Vagina (tissue), 2 donors: ENCODE measurements at regions not wholly inside any gene's neighbourhood (a gene's known extent, or its start where the extent isn't known, plus 50 kb on each side); places are given as distances from the start of the nearest gene placed in this dataset.

Source experiments
- DNase-seq, 2 donors: peaks; one replicate each; pipeline ENCODE4 v3.0.0-alpha.2; 2017; ENCODE audit errors: extremely low spot score in 2 of 2
- H3K27ac ChIP-seq: fragments of 200-600 bp; sonication (generic); one replicate; pipeline ENCODE4 v1.5.1; 2019
- H3K27me3 ChIP-seq: fragments of 200-600 bp; sonication (generic); one replicate; pipeline ENCODE4 v1.5.1; 2019
- H3K36me3 ChIP-seq, 2 donors: fragments of 200-600 bp; sonication (generic); one replicate each; pipeline ENCODE4 v1.5.1; 2017 to 2019
- H3K4me1 ChIP-seq: fragments of 200-600 bp; sonication (generic); one replicate; pipeline ENCODE4 v1.5.1; 2019
- H3K4me3 ChIP-seq, 2 donors: fragments of 200-600 bp; sonication (generic); 1 replicate in 1 of 2; 2 replicates in 1 of 2; pipeline ENCODE4 v1.5.1; 2016 to 2019
- H3K9me3 ChIP-seq: fragments of 200-600 bp; sonication (generic); one replicate; pipeline ENCODE4 v1.5.1; 2019
- POLR2A ChIP-seq, 2 donors: fragments of 450-650 bp; IDR thresholded peaks; one replicate each; pipeline ENCODE4 v1.6.1; 2017; ENCODE audit warnings: antibody characterized with exemption in 2 of 2, mild to moderate bottlenecking in 2 of 2, moderate library complexity in 2 of 2
- POLR2AphosphoS5 ChIP-seq, 2 donors: sonication (generic); formaldehyde crosslinking; IDR thresholded peaks; one replicate each; pipeline ENCODE4 v1.9.0; 2017; ENCODE audit warnings: antibody characterized with exemption in 2 of 2, mild to moderate bottlenecking in 2 of 2, low read depth in 1 of 2; ENCODE audit not compliant: insufficient read depth in 1 of 2
- intact Hi-C: fragments of 100-400 bp; cut with DNase I; formaldehyde crosslinking; loops from one replicate; pipeline ENCODE4 v1.15.1; 2023
- TF ChIP-seq, protein P1 (sequence below), 3 experiments: fragments of 450-650 bp in 2 of 3; fragments of 200-600 bp in 1 of 3; sonication (generic) in 1 of 3; IDR thresholded peaks; one replicate each; pipeline ENCODE4 v1.5.1; 2017 to 2019; ENCODE audit warnings: antibody characterized with exemption in 3 of 3, mild to moderate bottlenecking in 2 of 3, moderate library complexity in 2 of 3

DNA sequence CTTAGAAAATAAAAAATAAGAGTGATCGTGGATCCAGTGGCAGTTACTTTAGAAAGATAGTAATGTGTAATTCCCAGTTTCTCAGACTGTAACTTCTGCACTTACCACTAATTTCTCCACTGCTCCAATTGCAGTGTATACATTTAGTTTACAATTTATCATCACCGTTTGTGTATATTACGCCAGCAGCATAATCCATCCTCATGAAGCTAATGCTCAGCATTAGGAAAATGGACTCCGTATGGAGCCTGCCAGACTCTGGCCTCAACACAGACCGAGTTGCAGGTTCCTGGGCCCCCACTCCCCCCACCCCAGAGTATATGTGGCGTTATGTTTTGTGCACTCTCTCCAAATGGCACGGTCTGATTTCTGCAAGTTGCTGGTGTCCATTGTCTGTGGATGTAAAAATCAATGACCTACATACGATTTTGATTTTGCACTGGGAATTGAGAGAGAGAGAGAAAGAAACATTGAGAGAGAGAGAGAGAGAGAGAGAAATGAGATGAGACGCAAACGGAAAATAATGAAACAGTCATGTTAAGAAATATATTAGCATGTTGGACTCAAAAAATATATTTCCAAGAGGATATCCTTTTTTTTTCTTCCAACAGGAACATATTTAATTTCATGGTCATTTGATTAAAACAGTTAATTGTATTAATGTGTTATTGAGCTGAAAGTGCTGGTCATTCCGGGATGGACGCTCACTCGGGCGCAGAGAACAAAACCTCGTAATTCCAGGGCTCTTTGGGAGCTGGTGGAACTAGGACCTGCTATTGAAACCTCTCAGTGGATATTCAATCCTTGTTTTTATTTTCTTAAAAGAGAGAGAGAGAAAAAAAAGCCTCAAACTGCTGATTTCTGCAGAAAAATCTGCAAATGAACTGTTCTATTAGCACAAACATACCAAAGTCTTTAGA is 278.8 kb downstream of the TSHZ3 start:
- no peak for TF ChIP-seq POLR2AphosphoS5 (IDR thresholded peaks at IDR 0.05; ENCODE audit: insufficient read depth in 1 of 2, low read depth in 1 of 2)
- no peak for TF ChIP-seq POLR2A (IDR thresholded peaks at IDR 0.05)
- intact Hi-C loops = no loop called here
- no peak for DNase-seq
- Histone ChIP-seq H3K4me1 (no peaks in the 10 kb centered on the region), H3K9me3 (no peaks in the 10 kb centered on the region), H3K36me3 (no peaks in the 10 kb centered on the region), H3K27ac (no peak overlapping the region), H3K27me3 (no peaks in the 10 kb centered on the region), H3K4me3 (no peak overlapping the region)

DNA sequence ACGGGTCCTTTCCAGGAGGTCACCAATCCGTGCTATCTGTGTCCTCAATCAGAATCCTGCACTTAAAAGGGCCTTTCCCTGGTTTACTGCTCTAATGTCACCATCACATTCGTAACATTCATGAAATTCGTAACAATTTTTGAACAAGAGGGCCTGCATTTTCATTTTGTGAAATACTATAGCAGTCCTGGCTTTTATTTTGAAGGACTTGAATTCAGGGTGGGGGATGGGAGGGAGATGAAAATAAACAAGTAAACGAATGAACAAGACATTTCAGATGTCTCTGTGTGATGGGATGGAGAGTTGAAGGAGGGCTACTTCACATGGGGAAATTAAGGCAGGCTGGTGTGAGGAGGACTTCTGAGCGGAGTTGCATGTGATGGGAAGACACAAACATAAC is 281.0 kb downstream of the TSHZ3 start:
- no peaks in the 10 kb centered on the region for H3K36me3 ChIP-seq
- H3K9me3 ChIP-seq = no peaks in the 10 kb centered on the region
- DNase-seq = no peak
- no peak overlapping the region for H3K27ac ChIP-seq
- no peaks in the 10 kb centered on the region for H3K4me1 ChIP-seq
- no peaks in the 10 kb centered on the region for H3K27me3 ChIP-seq
- no peak overlapping the region for H3K4me3 ChIP-seq
- TF ChIP-seq POLR2AphosphoS5 (IDR thresholded peaks at IDR 0.05; ENCODE audit: insufficient read depth in 1 of 2, low read depth in 1 of 2) = no peak
- TF ChIP-seq, protein P1, sequence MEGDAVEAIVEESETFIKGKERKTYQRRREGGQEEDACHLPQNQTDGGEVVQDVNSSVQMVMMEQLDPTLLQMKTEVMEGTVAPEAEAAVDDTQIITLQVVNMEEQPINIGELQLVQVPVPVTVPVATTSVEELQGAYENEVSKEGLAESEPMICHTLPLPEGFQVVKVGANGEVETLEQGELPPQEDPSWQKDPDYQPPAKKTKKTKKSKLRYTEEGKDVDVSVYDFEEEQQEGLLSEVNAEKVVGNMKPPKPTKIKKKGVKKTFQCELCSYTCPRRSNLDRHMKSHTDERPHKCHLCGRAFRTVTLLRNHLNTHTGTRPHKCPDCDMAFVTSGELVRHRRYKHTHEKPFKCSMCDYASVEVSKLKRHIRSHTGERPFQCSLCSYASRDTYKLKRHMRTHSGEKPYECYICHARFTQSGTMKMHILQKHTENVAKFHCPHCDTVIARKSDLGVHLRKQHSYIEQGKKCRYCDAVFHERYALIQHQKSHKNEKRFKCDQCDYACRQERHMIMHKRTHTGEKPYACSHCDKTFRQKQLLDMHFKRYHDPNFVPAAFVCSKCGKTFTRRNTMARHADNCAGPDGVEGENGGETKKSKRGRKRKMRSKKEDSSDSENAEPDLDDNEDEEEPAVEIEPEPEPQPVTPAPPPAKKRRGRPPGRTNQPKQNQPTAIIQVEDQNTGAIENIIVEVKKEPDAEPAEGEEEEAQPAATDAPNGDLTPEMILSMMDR (IDR thresholded peaks at IDR 0.05) = no peak
- TF ChIP-seq POLR2A (IDR thresholded peaks at IDR 0.05) = no peak
- intact Hi-C loops = no loop called here

DNA sequence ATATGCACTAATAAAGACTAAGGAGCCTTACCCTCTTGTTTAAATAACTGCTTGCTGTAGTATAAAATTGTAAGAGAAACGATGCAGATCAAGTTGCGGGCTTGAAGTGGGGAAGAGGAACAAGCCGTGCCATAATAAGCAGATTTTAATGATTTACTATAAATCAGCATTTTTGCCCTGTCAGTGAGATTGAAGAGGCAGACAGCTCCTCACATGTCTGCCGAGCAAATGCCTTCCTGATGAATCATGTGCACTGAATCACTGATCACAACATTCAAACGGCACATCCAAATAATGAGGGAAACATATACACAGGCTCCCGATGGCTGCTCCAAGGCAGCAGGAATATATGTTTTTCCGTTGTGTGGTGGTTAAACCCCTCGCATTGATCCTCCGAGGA is 282.9 kb downstream of the TSHZ3 start:
- TF ChIP-seq, protein P1 (IDR thresholded peaks at IDR 0.05) = no peak
- TF ChIP-seq POLR2AphosphoS5 (IDR thresholded peaks at IDR 0.05; ENCODE audit: insufficient read depth in 1 of 2, low read depth in 1 of 2) = no peak
- TF ChIP-seq POLR2A (IDR thresholded peaks at IDR 0.05) = no peak
- Histone ChIP-seq H3K36me3 (no peaks in the 10 kb centered on the region), H3K27me3 (no peaks in the 10 kb centered on the region), H3K27ac (no peak overlapping the region), H3K4me1 (no peaks in the 10 kb centered on the region), H3K4me3 (no peak overlapping the region), H3K9me3 (no peaks in the 10 kb centered on the region)
- no peak for DNase-seq
- intact Hi-C loops = no loop called here

DNA sequence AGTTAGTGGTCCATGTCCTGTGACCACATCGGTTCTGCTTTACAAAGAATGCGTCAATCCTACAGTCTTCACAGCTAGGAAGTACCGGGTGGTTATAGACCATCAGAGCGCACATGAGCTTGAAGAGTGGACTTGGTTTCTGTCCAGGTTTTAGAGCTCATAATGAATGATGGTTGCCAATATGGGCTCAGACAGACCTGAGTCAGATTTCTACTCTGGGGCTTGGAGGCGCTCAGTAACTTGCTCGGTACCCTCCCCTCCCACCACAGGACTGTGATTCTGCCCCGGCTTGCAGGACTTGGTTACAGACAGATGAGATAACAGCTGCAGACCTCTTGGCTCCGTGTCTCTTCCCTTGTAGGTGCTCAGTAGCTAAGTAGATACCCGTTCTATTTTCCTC is 284.7 kb downstream of the TSHZ3 start:
- Histone ChIP-seq H3K27me3 (no peaks in the 10 kb centered on the region), H3K4me1 (no peaks in the 10 kb centered on the region), H3K9me3 (no peaks in the 10 kb centered on the region), H3K4me3 (no peak overlapping the region), H3K27ac (no peak overlapping the region), H3K36me3 (no peaks in the 10 kb centered on the region)
- TF ChIP-seq, protein P1 (IDR thresholded peaks at IDR 0.05) = no peak
- TF ChIP-seq POLR2A (IDR thresholded peaks at IDR 0.05) (no peak), POLR2AphosphoS5 (IDR thresholded peaks at IDR 0.05; ENCODE audit: insufficient read depth in 1 of 2, low read depth in 1 of 2) (no peak)
- no peak for DNase-seq
- intact Hi-C loops = no loop called here

DNA sequence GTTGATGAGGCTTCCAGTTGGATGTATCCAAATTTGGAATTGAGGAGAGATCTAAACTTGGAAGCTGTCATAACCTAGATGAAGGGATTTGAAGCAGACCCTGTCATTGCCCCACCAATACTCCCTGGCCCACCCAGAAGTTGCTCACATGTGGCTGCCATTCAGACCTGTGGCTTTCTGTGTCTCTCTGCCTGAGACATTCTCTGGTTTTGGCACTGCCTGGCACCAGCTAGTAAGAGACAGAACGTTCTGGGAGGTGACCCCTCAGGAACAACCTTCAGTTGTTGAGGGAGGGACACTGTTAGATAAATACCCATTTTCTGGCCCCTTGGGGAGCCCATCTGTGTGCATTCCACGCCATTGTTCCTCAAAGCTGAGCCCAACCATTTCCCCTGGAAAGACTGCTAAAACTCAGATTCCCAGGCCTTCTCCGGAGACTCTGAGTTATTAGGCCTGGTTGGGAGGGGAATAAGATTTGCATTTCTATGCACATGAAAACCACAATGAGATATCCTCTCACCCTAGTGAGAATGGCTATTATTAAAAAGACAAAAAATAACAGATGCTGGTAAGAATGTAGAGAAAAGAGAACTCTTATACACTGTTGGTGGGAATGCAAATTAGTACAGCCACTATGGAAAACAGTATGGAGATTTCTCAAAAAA is 290.4 kb downstream of the TSHZ3 start:
- Histone ChIP-seq H3K4me1 (no peaks in the 10 kb centered on the region), H3K4me3 (no peak overlapping the region), H3K27ac (no peak overlapping the region), H3K36me3 (no peaks in the 10 kb centered on the region), H3K27me3 (no peaks in the 10 kb centered on the region), H3K9me3 (no peaks in the 10 kb centered on the region)
- intact Hi-C loops = no loop called here
- TF ChIP-seq POLR2A (IDR thresholded peaks at IDR 0.05) (no peak), POLR2AphosphoS5 (IDR thresholded peaks at IDR 0.05; ENCODE audit: insufficient read depth in 1 of 2, low read depth in 1 of 2) (no peak)
- TF ChIP-seq, protein P1 (IDR thresholded peaks at IDR 0.05) = no peak
- DNase-seq = peak in 1 of 2 donors; percentile 42
